Esophagus muscularis mucosa (tissue), 4 donors: ENCODE measurements at regions not wholly inside any gene's neighbourhood (a gene's known extent, or its start where the extent isn't known, plus 50 kb on each side); places are given as distances from the start of the nearest gene placed in this dataset.

ENCODE experiments used
- DNase-seq: peaks from one replicate; pipeline ENCODE4 v3.0.0-alpha.2; 2017; ENCODE audit errors: extremely low spot score
- H3K27ac ChIP-seq, 4 donors: fragments of 200-600 bp; sonication (generic); replicated peaks in 1 of 4; 1 replicate in 3 of 4; 2 replicates in 1 of 4; pipeline ENCODE4 v1.5.1; 2016 to 2019; ENCODE audit warnings: mild to moderate bottlenecking in 1 of 4
- H3K27me3 ChIP-seq, 4 donors: fragments of 200-600 bp; sonication (generic); one replicate each; pipeline versions ENCODE4 v1.5.1 to v1.6.0; 2016 to 2019
- H3K36me3 ChIP-seq, 4 donors: fragments of 200-600 bp; sonication (generic); one replicate each; pipeline ENCODE4 v1.5.1; 2016 to 2019
- H3K4me1 ChIP-seq, 4 donors: fragments of 200-600 bp; sonication (generic); one replicate each; pipeline ENCODE4 v1.5.1; 2016 to 2019
- H3K4me3 ChIP-seq, 4 donors: fragments of 200-600 bp; sonication (generic); 1 replicate in 2 of 4; 2 replicates in 2 of 4; pipeline ENCODE4 v1.5.1; 2016 to 2019; ENCODE audit warnings: mild to moderate bottlenecking in 4 of 4, moderate library complexity in 1 of 4
- H3K9me3 ChIP-seq, 4 donors: fragments of 200-600 bp; sonication (generic); 1 replicate in 3 of 4; 2 replicates in 1 of 4; pipeline ENCODE4 v1.5.1; 2016 to 2019
- CTCF ChIP-seq, 3 experiments: fragments of 200-600 bp in 2 of 3; fragments of 450-650 bp in 1 of 3; sonication (generic) in 2 of 3; IDR thresholded peaks; one replicate each; pipeline ENCODE4 v1.5.1; 2017 to 2019; ENCODE audit warnings: antibody characterized with exemption in 3 of 3, mild to moderate bottlenecking in 2 of 3, moderate library complexity in 1 of 3
- EP300 ChIP-seq: sonication (generic); formaldehyde crosslinking; IDR thresholded peaks from one replicate; pipeline ENCODE4 v1.6.1; 2017; ENCODE audit warnings: antibody characterized with exemption
- POLR2A ChIP-seq: fragments of 450-650 bp; IDR thresholded peaks from one replicate; pipeline ENCODE4 v1.6.1; 2017; ENCODE audit warnings: antibody characterized with exemption, moderate library complexity, mild to moderate bottlenecking, low read depth
- POLR2AphosphoS5 ChIP-seq, 2 donors: sonication (generic); formaldehyde crosslinking; IDR thresholded peaks; one replicate each; pipeline ENCODE4 v1.6.1; 2017; ENCODE audit warnings: antibody characterized with exemption in 2 of 2
- WGBS: methylation state at CpG from one replicate; pipeline ENCODE4 v1.1.5; 2018; 5-methylcytosine and 5-hydroxymethylcytosine counted together
- intact Hi-C: fragments of 100-400 bp; cut with DNase I; formaldehyde crosslinking; loops from one replicate; pipeline ENCODE4 v1.15.1; 2023

DNA sequence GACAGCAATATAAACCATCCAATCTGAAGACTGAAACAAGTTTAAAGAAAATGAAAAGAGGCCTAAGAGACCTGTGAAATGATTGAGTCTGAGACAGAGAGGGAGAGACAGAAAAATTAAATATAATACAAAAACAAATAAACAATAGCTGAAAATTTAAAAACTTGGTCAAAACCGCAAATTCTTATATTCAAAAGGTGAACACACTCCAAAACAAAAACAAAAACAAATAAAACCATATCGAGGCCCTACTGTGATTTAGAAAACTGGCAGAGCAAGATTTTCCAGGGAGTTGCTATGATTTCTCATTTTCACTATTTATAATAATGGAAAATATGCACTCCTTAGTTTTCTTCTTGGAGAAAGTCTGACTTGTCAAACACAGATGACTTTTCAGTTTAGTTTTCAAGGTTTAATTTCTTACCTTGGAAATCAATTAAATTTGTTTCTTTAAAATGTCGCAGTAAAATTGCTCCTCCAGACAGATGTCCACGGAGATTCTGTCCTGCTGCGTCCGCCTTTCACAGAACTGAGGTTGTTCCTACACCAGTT is 1420.3 kb downstream of the UQCRFS1 start:
- Histone ChIP-seq H3K9me3 (no peaks in the 10 kb centered on the region), H3K4me3 (peak overlapping the region; percentile 76 to 89 (median 84)), H3K27ac (peak overlapping the region; percentile 90 to 94 (median 92)), H3K36me3 (peaks cover 0 to 6% (median under 1%) of the 10 kb centered on the region in 4 donors), H3K27me3 (no peaks in the 10 kb centered on the region), H3K4me1 (peaks cover 12 to 36% (median 35%) of the 10 kb centered on the region in 4 donors)
- DNase-seq: no peak
- TF ChIP-seq POLR2A (no peak), CTCF (IDR thresholded peaks at IDR 0.05) (no peak), EP300 (no peak), POLR2AphosphoS5 (IDR thresholded peaks at IDR 0.05) (no peak)
- WGBS: 14% methylated on average over 6 of the region's 6 CpGs
- intact Hi-C loops: no loop called here

GRCh38 chr19:27780367-27781075 is 1432.4 kb downstream of the UQCRFS1 start:
- Histone ChIP-seq H3K9me3 (no peaks in the 10 kb centered on the region), H3K27me3 (no peaks in the 10 kb centered on the region), H3K36me3 (peaks cover 0 to 10% (median 5%) of the 10 kb centered on the region in 4 donors), H3K27ac (no peak overlapping the region), H3K4me3 (no peak overlapping the region), H3K4me1 (no peaks in the 10 kb centered on the region)
- WGBS: 81% methylated on average over 10 of the region's 10 CpGs
- DNase-seq: no peak
- no peak for TF ChIP-seq POLR2AphosphoS5 (IDR thresholded peaks at IDR 0.05)
- no peak for TF ChIP-seq EP300
- TF ChIP-seq POLR2A: no peak
- no peak for TF ChIP-seq CTCF (IDR thresholded peaks at IDR 0.05)
- intact Hi-C loops: no loop called here

DNA sequence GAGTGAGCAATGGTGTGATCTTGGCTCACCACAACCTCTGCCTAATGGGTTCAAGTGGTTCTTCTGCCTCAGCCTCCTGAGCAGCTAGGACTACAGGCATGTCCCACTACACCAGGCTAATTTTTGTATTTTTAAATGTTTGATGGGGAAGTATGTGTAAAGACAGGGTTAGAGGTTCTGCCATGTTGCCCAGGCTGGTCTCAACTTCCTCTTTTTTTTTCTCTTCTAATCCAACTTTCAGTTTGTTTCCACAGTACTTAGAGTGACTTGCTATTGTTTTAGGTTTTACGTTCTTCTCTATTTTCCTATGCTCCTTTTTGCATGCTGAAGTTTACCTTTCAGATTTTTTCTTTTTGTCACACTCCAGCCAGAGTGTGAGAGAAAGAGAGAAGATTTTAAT is 1433.0 kb downstream of the UQCRFS1 start:
- TF ChIP-seq CTCF (IDR thresholded peaks at IDR 0.05): no peak
- TF ChIP-seq POLR2AphosphoS5 (IDR thresholded peaks at IDR 0.05): no peak
- TF ChIP-seq EP300: no peak
- no peak for TF ChIP-seq POLR2A
- H3K27me3 ChIP-seq: no peaks in the 10 kb centered on the region
- H3K36me3 ChIP-seq: peaks cover 0 to 15% (median 5%) of the 10 kb centered on the region in 4 donors
- H3K27ac ChIP-seq: no peak overlapping the region
- intact Hi-C loops: no loop called here
- 74% methylated on average over 1 of the region's 1 CpG for WGBS
- H3K4me3 ChIP-seq: no peak overlapping the region
- no peaks in the 10 kb centered on the region for H3K9me3 ChIP-seq
- no peak for DNase-seq
- H3K4me1 ChIP-seq: no peaks in the 10 kb centered on the region

DNA sequence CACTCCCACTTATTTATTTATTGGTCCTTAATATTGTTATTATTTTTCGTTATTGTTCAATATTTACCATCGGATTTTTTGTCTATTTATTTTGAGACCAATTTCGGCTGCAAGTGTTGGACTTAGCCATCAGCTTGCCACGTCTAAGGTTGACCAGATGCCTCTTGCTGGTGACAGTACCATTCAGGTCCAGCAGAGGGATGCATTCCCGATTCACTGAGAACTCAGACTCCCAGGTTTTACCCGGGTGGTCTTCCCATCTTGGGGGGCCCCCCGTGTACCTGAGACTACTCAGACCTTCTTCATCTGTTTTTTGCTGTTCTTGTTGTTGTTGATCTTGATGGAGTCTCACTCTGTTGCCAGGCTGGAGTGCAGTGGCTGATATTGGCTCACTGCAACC is 1435.2 kb downstream of the UQCRFS1 start:
- Histone ChIP-seq H3K4me1 (no peaks in the 10 kb centered on the region), H3K27me3 (no peaks in the 10 kb centered on the region), H3K36me3 (peaks cover 0 to 34% (median 15%) of the 10 kb centered on the region in 4 donors), H3K27ac (no peak overlapping the region), H3K4me3 (no peak overlapping the region), H3K9me3 (no peaks in the 10 kb centered on the region)
- DNase-seq: no peak
- WGBS: 87% methylated on average over 7 of the region's 7 CpGs
- no peak for TF ChIP-seq POLR2A
- intact Hi-C loops: no loop called here

DNA sequence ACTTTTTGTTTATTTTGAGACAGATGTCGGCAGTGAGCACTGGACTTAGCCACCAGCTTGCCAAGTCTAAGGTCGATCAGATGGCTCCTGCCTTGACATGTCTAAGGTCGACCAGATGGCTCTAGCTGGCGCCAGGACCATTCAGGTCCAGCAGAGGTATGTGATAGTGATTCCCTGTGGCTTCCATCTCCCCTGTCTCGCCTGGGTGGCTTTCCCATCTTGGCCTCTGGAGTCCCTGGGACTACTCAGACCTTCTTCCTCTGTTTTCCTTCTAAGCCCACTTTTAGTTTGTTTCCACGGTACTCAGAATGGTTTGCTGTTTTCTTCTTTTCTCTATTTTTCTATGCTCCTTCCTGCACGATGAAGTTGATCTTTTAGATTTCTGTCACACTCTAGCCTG is 1435.7 kb downstream of the UQCRFS1 start:
- no peak overlapping the region for H3K4me3 ChIP-seq
- no peaks in the 10 kb centered on the region for H3K4me1 ChIP-seq
- WGBS: 98% methylated on average over 7 of the region's 7 CpGs
- H3K36me3 ChIP-seq: peaks cover 0 to 34% (median 16%) of the 10 kb centered on the region in 4 donors
- peak; percentile 70 for DNase-seq
- TF ChIP-seq EP300: no peak
- TF ChIP-seq POLR2AphosphoS5 (IDR thresholded peaks at IDR 0.05): no peak
- TF ChIP-seq CTCF (IDR thresholded peaks at IDR 0.05): no peak
- no peak for TF ChIP-seq POLR2A
- no peak overlapping the region for H3K27ac ChIP-seq
- no peaks in the 10 kb centered on the region for H3K9me3 ChIP-seq
- no peaks in the 10 kb centered on the region for H3K27me3 ChIP-seq
- intact Hi-C loops: no loop called here
